GM23248 (cell line): ENCODE measurements at regions not wholly inside any gene's neighbourhood (a gene's known extent, or its start where the extent isn't known, plus 50 kb on each side); places are given as distances from the start of the nearest gene placed in this dataset.

ENCODE experiments used
- EZH2 ChIP-seq: fragments of 200-600 bp; sonication (generic); IDR thresholded peaks from 2 replicates; pipeline ENCODE4 v1.6.1; 2018; ENCODE audit warnings: antibody characterized with exemption, mild to moderate bottlenecking; ENCODE audit not compliant: insufficient read depth, poor library complexity, severe bottlenecking
- EZH2phosphoT487 ChIP-seq: fragments of 200-600 bp; sonication (generic); IDR thresholded peaks from 2 replicates; pipeline ENCODE4 v1.6.1; 2018; ENCODE audit warnings: antibody characterized with exemption, moderate library complexity, mild to moderate bottlenecking, low read depth; ENCODE audit not compliant: insufficient read depth

DNA sequence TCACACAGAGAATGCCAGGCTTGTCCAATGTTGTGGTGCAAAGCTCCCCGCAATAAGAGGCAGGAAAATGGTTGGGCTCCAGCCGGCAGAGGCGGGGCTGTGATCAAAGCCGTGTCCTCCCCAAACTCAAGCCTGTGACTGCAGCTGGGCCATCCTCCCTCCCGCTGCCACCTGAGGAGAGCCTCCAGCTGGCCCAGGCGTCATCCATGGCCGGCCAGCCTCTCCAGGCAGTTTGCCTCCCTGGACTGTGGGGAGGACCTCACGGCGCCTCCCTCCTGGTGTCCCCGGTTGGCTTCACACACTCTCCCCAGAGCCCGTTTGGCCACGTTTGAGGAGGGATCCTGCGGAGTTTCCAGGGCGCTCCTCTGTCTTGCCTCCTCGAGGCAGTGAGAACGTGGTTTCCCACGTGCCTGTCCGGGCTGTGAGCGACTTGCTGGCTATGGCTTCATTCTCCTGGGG is 134.1 kb downstream of the IRF8 start:
- no peak for TF ChIP-seq EZH2phosphoT487
- TF ChIP-seq EZH2, result no peak
